Activated naive CD4-positive, alpha-beta T cell treated with anti-CD3 and anti-CD28 coated beads, Interleukin-2, amount 50 U/mL, for 72 hours (primary cell): ENCODE measurements at regions not wholly inside any gene's neighbourhood (a gene's known extent, or its start where the extent isn't known, plus 50 kb on each side); places are given as distances from the start of the nearest gene placed in this dataset.
"Not testable (repeated sequence)": the region's sequence is repeated elsewhere in the genome, so short reads cannot be mapped to it uniquely, and the experiment has no call there.

ENCODE experiments used
- ATAC-seq, 2 donors: fragments of 150-1000 bp; cut with Tn5 transposase; 2 replicates each; pipeline ENCODE4 v1.10.0; 2021; ENCODE audit warnings: mild to moderate bottlenecking in 2 of 2, moderate library complexity in 2 of 2
- DNase-seq, 2 donors: peaks; one replicate each; pipeline ENCODE4 v3.0.0; 2021 to 2022; ENCODE audit warnings: low spot score in 2 of 2
- H3K27ac Mint-ChIP-seq, 2 donors: one replicate each; pipeline ENCODE4 v1.8.0; 2022; ENCODE audit warnings: mild to moderate bottlenecking in 2 of 2, mixed read lengths in 2 of 2
- H3K36me3 Mint-ChIP-seq, 2 donors: one replicate each; pipeline ENCODE4 v1.8.0; 2022; ENCODE audit warnings: mixed read lengths in 2 of 2
- H3K9me3 Mint-ChIP-seq, 2 donors: one replicate each; pipeline ENCODE4 v1.8.0; 2022; ENCODE audit warnings: mixed read lengths in 2 of 2

- no peak for DNase-seq
- H3K9me3 Mint-ChIP-seq: peaks cover 7 to 14% of the 10 kb centered on the region in 2 donors
- peaks cover 0 to 9% of the 10 kb centered on the region in 2 donors for H3K36me3 Mint-ChIP-seq
- no peak overlapping the region for H3K27ac Mint-ChIP-seq
- no peak for ATAC-seq
Observed at GRCh38 chr20:48447456-48447855, 380.3 kb downstream of the PREX1 start.

DNA sequence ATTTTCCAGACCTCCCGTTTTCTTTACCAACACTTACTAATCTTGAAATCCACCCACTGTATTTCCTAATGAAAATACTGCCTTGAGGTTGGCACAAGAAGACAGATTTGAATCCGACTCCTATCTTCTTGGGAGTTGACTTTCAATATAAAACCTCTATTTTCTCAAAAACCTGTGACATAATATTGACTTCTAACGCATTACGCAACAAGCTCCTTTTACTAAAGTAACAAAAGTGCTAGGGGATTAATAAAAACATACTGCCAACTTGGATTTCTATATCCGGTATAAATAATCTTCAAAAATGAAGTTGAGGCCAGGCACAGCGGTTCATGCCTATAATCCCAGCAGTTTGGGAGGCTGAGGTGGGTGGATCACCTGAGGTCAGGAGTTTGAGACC lies 382.0 kb downstream of the PREX1 start:
- Mint-ChIP-seq H3K36me3 (peaks cover 0 to 9% of the 10 kb centered on the region in 2 donors), H3K9me3 (peaks cover 7 to 14% of the 10 kb centered on the region in 2 donors), H3K27ac (no peak overlapping the region)
- ATAC-seq (no peak), DNase-seq (no peak)

DNA sequence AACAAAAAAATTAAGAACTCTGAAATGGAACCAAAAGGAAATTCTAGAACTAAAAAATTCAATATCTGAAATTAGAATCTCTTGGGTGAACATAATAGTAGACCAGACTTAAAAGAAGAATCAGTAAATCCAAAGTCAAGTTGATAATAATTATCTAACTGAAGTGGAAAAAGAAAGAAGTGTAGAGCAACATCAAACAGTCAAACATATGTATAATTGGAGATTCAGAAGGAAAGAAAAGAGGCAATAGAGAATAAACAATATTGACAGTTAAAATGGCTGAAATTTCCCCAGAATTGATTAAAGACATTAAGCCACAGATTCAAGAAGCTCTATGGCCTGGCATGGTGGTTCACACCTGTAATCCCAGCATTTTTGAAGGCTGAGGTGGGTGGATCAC lies 383.6 kb downstream of the PREX1 start:
- Mint-ChIP-seq H3K36me3 (peaks cover 5 to 9% of the 10 kb centered on the region in 2 donors), H3K9me3 (peaks cover 5 to 14% of the 10 kb centered on the region in 2 donors), H3K27ac (peak overlapping the region in 1 of 2 donors; percentile 44)
- DNase-seq (no peak), ATAC-seq (no peak)

- Mint-ChIP-seq H3K27ac (no peak overlapping the region), H3K36me3 (peaks cover 5 to 9% of the 10 kb centered on the region in 2 donors), H3K9me3 (peaks cover 8 to 18% of the 10 kb centered on the region in 2 donors)
- ATAC-seq: no peak
- DNase-seq: no peak
Observed at GRCh38 chr20:48440916-48441315, 386.9 kb downstream of the PREX1 start.

DNA sequence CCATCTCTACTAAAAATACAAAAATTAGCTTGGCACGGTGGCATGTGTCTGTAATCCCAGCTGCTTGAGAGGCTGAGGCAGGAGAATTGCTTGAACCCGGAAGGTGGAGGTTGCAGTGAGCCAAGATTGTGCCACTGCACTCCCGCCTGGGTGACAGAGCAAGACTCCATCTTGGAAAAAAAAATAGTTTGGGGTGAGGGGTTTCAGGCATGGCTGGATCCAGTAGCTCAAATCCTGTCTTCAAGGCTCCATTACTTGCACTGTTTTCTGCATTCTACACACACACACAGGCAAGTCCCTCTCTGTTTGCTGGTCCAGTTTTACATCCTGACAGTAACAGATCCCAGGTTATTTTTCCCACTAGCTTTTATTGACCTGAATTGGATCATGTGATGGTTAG lies 387.5 kb downstream of the PREX1 start:
- DNase-seq, ATAC-seq, H3K36me3 Mint-ChIP-seq, H3K27ac Mint-ChIP-seq: not testable (repeated sequence)
- H3K9me3 Mint-ChIP-seq: peaks cover 8 to 14% of the 10 kb centered on the region in 2 donors

DNA sequence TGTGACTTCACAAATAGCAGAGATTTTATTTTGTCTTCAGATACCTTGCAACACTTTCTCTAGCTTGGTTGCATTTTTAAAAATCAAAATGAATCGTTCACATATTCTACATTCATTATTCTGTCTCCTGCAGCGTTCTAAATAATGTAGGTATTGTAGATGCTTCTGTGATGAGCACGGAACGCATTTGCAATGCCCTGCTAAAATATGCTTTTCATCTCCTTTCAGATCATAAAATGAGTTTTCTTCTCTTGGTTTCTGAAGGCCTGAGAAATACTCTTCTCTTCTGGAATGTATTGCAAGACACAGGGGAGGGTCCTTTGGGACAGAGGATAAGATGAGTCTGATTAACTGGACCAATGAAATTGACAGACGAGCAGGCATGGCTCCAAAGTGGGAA lies 390.7 kb downstream of the PREX1 start:
- DNase-seq (no peak), ATAC-seq (no peak)
- Mint-ChIP-seq H3K27ac (no peak overlapping the region), H3K36me3 (peaks cover 0 to 5% of the 10 kb centered on the region in 2 donors), H3K9me3 (peaks cover 4 to 7% of the 10 kb centered on the region in 2 donors)

DNA sequence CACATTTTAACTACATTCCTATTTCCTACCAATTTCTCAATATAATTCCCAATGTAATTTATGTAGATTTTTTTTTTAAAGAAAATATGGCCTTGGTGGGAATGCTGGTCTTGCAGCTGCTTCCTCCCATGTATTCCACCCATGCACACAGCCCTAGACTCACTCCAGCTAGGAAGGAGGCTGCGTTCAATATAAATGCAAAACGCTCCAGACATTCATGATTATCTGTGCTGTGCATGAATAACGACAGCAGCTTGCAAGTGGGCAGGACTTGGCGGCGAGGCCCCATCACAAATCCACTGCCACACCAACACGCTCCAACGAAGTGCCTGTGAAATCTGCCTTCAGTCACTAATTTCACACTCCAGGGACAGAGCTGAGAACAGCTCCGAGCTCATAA lies 391.2 kb downstream of the PREX1 start:
- not testable (repeated sequence) for DNase-seq, H3K27ac Mint-ChIP-seq, H3K36me3 Mint-ChIP-seq, ATAC-seq
- H3K9me3 Mint-ChIP-seq: peaks cover 9 to 12% of the 10 kb centered on the region in 2 donors

DNA sequence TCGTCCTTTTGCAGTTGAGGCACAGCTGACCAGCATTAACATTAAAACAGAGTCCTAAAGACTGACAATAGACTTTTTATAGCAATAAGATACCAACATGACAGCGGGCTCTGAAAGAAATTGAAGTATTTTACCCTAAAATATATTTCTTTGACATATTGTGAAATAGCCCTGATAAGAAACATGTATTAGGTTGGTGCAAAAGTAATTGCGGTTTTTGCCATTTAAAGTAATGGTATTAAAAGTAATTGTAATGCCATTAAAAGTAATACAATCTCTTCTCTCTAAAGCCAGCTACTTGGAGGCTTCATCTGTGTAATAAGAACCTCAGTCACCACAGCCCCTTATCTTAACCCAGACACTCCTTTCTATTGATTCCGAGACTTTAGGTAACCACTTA lies 394.6 kb downstream of the PREX1 start:
- no peak for DNase-seq
- H3K9me3 Mint-ChIP-seq: peaks cover 13 to 19% of the 10 kb centered on the region in 2 donors
- no peak for ATAC-seq
- H3K36me3 Mint-ChIP-seq: no peaks in the 10 kb centered on the region
- H3K27ac Mint-ChIP-seq: no peak overlapping the region

GRCh38 chr20:48432494-48432832 lies 395.3 kb downstream of the PREX1 start:
- H3K9me3 Mint-ChIP-seq: peaks cover 13 to 17% of the 10 kb centered on the region in 2 donors
- no peak for DNase-seq
- H3K36me3 Mint-ChIP-seq: no peaks in the 10 kb centered on the region
- no peak overlapping the region for H3K27ac Mint-ChIP-seq
- ATAC-seq: no peak

GRCh38 chr20:48431653-48432493 lies 395.9 kb downstream of the PREX1 start:
- no peaks in the 10 kb centered on the region for H3K36me3 Mint-ChIP-seq
- H3K27ac Mint-ChIP-seq: no peak overlapping the region
- DNase-seq (no peak), ATAC-seq (no peak)
- H3K9me3 Mint-ChIP-seq: peaks cover 13 to 17% of the 10 kb centered on the region in 2 donors

DNA sequence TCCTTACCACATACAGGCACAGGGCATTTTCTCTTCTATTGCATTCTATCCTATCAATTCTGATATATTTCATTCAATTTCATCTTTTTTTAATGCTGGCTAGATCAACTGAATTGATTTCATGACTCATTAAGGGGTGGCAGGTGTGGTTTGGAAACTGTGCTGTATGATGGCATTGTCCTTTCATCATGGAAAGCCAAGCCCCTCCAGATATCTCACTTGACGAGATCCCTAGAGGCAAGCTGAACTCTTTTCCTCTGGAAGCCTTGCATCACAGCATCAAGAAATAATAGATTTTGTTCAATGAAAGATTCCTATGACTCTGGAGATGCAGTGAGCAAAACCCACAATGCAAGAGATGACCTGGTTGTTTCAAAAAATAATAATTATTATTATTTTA lies 401.2 kb downstream of the PREX1 start:
- no peak for ATAC-seq
- DNase-seq: no peak
- peaks cover 8 to 9% of the 10 kb centered on the region in 2 donors for H3K9me3 Mint-ChIP-seq
- no peaks in the 10 kb centered on the region for H3K36me3 Mint-ChIP-seq
- no peak overlapping the region for H3K27ac Mint-ChIP-seq

GRCh38 chr20:48425817-48426612 lies 401.8 kb downstream of the PREX1 start:
- no peak for ATAC-seq
- H3K9me3 Mint-ChIP-seq: peaks cover 4% of the 10 kb centered on the region in 2 donors

DNA sequence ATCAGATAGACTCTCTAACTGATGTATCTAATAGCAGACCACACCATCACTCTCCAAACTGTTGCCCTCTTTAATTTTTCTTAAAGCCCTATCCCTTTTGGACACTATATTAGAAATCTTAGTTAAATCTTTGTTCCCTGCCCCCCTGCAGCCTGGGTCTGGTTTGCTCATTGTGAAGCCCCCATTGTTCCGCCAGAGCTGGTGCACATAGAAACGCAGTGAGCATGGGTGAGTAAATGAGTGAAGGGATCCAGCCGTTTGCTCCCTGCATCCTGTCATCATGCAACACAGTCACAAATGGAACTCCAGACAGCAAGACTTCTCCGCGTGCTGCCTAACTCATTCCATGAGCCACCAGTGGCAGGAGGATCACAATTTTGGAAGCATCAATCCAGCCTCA lies 402.5 kb downstream of the PREX1 start:
- H3K27ac Mint-ChIP-seq: no peak overlapping the region
- no peak for DNase-seq
- H3K9me3 Mint-ChIP-seq: no peaks in the 10 kb centered on the region
- ATAC-seq: no peak
- no peaks in the 10 kb centered on the region for H3K36me3 Mint-ChIP-seq

More at GRCh38 chr20:48425817-48426612, 401.8 kb downstream of the PREX1 start:
- DNase-seq: no peak
- Mint-ChIP-seq H3K27ac (no peak overlapping the region), H3K36me3 (no peaks in the 10 kb centered on the region)

- H3K36me3 Mint-ChIP-seq: no peaks in the 10 kb centered on the region
- H3K27ac Mint-ChIP-seq: no peak overlapping the region
- no peaks in the 10 kb centered on the region for H3K9me3 Mint-ChIP-seq
- ATAC-seq (no peak), DNase-seq (no peak)
Observed at GRCh38 chr20:48422242-48422960, 405.4 kb downstream of the PREX1 start.

GRCh38 chr20:48421547-48421946 lies 406.3 kb downstream of the PREX1 start:
- Mint-ChIP-seq H3K9me3 (no peaks in the 10 kb centered on the region), H3K36me3 (no peaks in the 10 kb centered on the region), H3K27ac (no peak overlapping the region)
- DNase-seq (no peak), ATAC-seq (no peak)

DNA sequence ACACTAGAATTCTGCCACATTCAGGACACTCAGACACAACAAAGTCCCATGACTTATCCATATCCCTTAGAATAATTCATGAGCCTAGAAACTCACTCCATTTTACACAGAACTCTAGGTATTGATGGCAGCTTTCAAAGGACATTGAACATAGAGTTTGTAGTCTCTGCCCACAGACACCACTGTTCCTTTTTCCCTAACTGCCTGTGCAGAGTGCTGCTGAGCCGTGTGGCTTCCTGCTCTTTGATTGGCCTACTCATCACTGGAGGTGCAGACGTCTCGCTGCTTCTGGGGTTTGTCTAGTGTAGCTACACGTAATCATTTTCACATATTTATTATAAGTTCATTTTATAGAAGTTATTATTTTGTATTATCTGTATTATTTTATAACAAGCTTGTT lies 407.6 kb downstream of the PREX1 start:
- no peak for ATAC-seq
- Mint-ChIP-seq H3K9me3 (no peaks in the 10 kb centered on the region), H3K27ac (no peak overlapping the region), H3K36me3 (no peaks in the 10 kb centered on the region)
- no peak for DNase-seq

- no peaks in the 10 kb centered on the region for H3K36me3 Mint-ChIP-seq
- H3K27ac Mint-ChIP-seq: no peak overlapping the region
- DNase-seq: no peak
- no peaks in the 10 kb centered on the region for H3K9me3 Mint-ChIP-seq
- no peak for ATAC-seq
Observed at GRCh38 chr20:48419173-48419572, 408.6 kb downstream of the PREX1 start.
